ENCODE measurements at regions not wholly inside any gene's neighbourhood (a gene's known extent, or its start where the extent isn't known, plus 50 kb on each side); places are given as distances from the start of the nearest gene placed in this dataset.
"Not testable (repeated sequence)": the region's sequence is repeated elsewhere in the genome, so short reads cannot be mapped to it uniquely, and the experiment has no call there.

GRCh38 chr2:172295677-172296076 lies 131.7 kb upstream of the ITGA6 start:
- no peak for DNase-seq

GRCh38 chr2:172296267-172297046 lies 130.9 kb upstream of the ITGA6 start:
- no peak for DNase-seq

GRCh38 chr2:172297531-172297930 lies 129.9 kb upstream of the ITGA6 start:
- DNase-seq, result no peak

GRCh38 chr2:172297950-172298349 lies 129.4 kb upstream of the ITGA6 start:
- DNase-seq, result no peak

- DNase-seq, result no peak
These were observed 127.6 kb upstream of the ITGA6 start for GRCh38 chr2:172299741-172300140.

GRCh38 chr2:172300851-172301250 lies 126.5 kb upstream of the ITGA6 start:
- no peak for DNase-seq

- no peak for DNase-seq
These were observed 122.3 kb upstream of the ITGA6 start for GRCh38 chr2:172305066-172305465.

GRCh38 chr2:172307800-172308199 lies 119.6 kb upstream of the ITGA6 start:
- no peak for DNase-seq

GRCh38 chr2:172308253-172308935 lies 119.0 kb upstream of the ITGA6 start:
- no peak for DNase-seq

- no peak for DNase-seq
These were observed 115.5 kb upstream of the ITGA6 start for GRCh38 chr2:172311921-172312345.

GRCh38 chr2:172313715-172314341 lies 113.6 kb upstream of the ITGA6 start:
- no peak for DNase-seq

GRCh38 chr2:172315070-172315469 lies 112.3 kb upstream of the ITGA6 start:
- DNase-seq, result not testable (repeated sequence)

GRCh38 chr2:172322049-172322448 lies 105.3 kb upstream of the ITGA6 start:
- no peak for DNase-seq

GRCh38 chr2:172323256-172323655 lies 104.1 kb upstream of the ITGA6 start:
- no peak for DNase-seq

- DNase-seq, result no peak
These were observed 103.4 kb upstream of the ITGA6 start for GRCh38 chr2:172323861-172324597.

- no peak for DNase-seq
These were observed 101.2 kb upstream of the ITGA6 start for GRCh38 chr2:172326211-172326509.

- no peak for DNase-seq
These were observed 99.1 kb upstream of the ITGA6 start for GRCh38 chr2:172328103-172328841.

- no peak for DNase-seq
These were observed 98.0 kb upstream of the ITGA6 start for GRCh38 chr2:172329416-172329773.

GRCh38 chr2:172329774-172330671 lies 97.4 kb upstream of the ITGA6 start:
- DNase-seq, result no peak

GRCh38 chr2:172332507-172332906 lies 94.9 kb upstream of the ITGA6 start:
- no peak for DNase-seq

GRCh38 chr2:172333235-172333977 lies 94.0 kb upstream of the ITGA6 start:
- DNase-seq, result no peak

Measured in activated CD4-positive, alpha-beta T cell treated with anti-CD3 and anti-CD28 coated beads for 4 hours (primary cell).